ENCODE measurements at regions not wholly inside any gene's neighbourhood (a gene's known extent, or its start where the extent isn't known, plus 50 kb on each side); places are given as distances from the start of the nearest gene placed in this dataset.

DNA sequence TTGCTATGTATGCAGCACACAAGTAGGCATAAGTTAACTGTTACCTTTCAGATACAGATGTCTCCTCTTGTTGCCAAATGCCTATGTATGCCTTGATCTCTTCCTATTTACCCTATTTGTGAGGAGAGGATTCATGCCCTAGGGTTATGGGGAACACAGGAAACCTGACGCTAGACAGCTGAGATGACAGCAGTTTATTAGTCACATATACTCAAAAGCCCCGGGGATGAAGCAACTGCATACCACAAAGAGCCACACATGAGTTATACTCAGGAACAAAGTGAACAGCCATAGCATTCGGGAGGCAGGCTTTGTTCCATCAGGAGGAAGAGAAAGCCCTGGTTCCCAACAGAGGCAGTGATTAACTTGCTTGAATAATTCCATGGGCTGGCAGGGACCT is 1011.7 kb upstream of the PCDH7 start:
- TF ChIP-seq, protein P1, sequence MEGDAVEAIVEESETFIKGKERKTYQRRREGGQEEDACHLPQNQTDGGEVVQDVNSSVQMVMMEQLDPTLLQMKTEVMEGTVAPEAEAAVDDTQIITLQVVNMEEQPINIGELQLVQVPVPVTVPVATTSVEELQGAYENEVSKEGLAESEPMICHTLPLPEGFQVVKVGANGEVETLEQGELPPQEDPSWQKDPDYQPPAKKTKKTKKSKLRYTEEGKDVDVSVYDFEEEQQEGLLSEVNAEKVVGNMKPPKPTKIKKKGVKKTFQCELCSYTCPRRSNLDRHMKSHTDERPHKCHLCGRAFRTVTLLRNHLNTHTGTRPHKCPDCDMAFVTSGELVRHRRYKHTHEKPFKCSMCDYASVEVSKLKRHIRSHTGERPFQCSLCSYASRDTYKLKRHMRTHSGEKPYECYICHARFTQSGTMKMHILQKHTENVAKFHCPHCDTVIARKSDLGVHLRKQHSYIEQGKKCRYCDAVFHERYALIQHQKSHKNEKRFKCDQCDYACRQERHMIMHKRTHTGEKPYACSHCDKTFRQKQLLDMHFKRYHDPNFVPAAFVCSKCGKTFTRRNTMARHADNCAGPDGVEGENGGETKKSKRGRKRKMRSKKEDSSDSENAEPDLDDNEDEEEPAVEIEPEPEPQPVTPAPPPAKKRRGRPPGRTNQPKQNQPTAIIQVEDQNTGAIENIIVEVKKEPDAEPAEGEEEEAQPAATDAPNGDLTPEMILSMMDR (IDR thresholded peaks at IDR 0.05; ENCODE audit: low read depth, low read length): no peak
- no peaks in the 10 kb centered on the region for H3K36me3 ChIP-seq

DNA sequence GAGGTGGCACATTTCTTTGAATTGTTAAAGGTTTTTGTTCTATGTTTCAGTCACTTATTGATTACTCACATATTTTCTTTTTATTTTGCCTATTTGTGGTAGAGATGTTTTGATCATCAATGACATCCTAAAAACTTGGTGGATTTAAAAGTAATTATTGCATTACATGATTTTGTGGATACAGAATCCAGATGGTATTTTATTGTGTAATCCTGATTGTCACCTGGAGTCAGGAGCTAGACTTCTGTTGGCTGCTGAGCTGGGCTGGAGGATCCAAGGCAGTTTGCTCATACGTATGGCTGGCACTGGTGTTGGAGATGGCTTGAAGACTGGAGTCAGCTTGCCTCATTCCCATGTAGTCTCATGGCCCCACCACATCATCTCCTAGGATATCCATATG is 1009.6 kb upstream of the PCDH7 start:
- Histone ChIP-seq H3K4me3 (ENCODE audit: low read depth, low read length) (no peak overlapping the region), H3K4me1 (no peaks in the 10 kb centered on the region), H3K36me3 (no peaks in the 10 kb centered on the region), H3K27me3 (no peaks in the 10 kb centered on the region), H3K9me3 (no peaks in the 10 kb centered on the region)
- DNase-seq: no peak
- TF ChIP-seq, protein P1 (IDR thresholded peaks at IDR 0.05; ENCODE audit: low read depth, low read length): no peak

More for the DNA sequence above, 1011.7 kb upstream of the PCDH7 start:
- Histone ChIP-seq H3K4me1 (no peaks in the 10 kb centered on the region), H3K27me3 (no peaks in the 10 kb centered on the region), H3K4me3 (ENCODE audit: low read depth, low read length) (no peak overlapping the region), H3K9me3 (no peaks in the 10 kb centered on the region)
- no peak for DNase-seq

DNA sequence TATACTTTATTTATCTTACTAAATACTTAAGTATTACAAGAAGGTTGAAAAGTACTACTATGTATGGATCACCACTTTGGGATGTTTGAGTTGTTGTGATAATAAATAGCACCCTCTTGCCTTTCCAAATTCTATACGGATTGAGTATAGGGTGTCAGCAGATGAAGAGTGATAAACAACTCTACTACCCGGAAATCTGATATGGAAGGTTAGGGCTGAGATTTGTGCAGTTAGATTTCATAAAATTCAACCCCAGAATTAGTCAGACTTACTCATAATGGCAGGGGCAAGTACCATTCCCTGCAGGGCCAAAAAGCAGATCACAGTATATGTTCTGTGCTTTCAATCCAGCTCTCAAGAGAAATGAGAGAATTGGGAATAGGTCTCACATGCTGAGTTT is 1008.9 kb upstream of the PCDH7 start:
- TF ChIP-seq, protein P1 (IDR thresholded peaks at IDR 0.05; ENCODE audit: low read depth, low read length): no peak
- H3K4me3 ChIP-seq (ENCODE audit: low read depth, low read length): no peak overlapping the region
- H3K4me1 ChIP-seq: no peaks in the 10 kb centered on the region
- H3K9me3 ChIP-seq: no peaks in the 10 kb centered on the region
- no peaks in the 10 kb centered on the region for H3K27me3 ChIP-seq
- no peak for DNase-seq
- H3K36me3 ChIP-seq: no peaks in the 10 kb centered on the region

DNA sequence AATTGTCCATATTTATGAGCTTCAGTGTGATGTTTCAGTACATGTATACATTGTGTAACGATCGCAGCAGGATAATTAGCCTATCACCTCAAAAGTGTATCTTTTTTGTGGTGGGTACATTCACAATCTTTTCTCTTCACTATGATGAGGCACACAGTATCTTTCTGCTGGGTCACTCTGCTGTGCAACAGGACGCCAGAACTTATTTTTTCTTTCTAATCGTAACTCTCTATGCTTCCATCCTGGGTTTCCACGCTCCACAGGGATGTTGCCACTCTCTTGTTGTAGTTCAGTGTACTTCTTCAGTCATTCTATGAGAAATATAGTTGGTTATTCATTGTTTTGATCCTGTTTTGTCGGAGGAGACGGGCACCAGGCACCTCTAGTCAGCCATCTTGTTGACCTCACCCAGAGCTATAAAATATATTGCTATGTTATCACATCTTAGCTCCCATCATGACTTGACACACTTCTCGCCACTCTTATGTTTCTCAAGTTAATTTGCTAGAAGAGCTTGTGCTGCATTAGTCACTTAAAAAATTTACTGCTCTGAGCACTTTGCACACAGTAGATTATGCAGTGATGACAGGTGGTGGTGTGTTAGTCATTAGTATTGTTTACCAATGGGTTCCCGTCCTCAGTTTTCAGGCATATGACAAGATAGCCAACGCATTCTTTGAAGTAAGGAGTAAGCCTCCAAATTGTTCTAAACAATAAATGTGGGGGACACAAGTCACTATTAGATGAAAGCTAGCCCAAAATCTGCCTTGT is 1002.7 kb upstream of the PCDH7 start:
- Histone ChIP-seq H3K4me1 (no peaks in the 10 kb centered on the region), H3K27me3 (no peaks in the 10 kb centered on the region), H3K4me3 (ENCODE audit: low read depth, low read length) (no peak overlapping the region), H3K36me3 (no peaks in the 10 kb centered on the region), H3K9me3 (no peaks in the 10 kb centered on the region)
- DNase-seq: no peak
- TF ChIP-seq, protein P1 (IDR thresholded peaks at IDR 0.05; ENCODE audit: low read depth, low read length): no peak

DNA sequence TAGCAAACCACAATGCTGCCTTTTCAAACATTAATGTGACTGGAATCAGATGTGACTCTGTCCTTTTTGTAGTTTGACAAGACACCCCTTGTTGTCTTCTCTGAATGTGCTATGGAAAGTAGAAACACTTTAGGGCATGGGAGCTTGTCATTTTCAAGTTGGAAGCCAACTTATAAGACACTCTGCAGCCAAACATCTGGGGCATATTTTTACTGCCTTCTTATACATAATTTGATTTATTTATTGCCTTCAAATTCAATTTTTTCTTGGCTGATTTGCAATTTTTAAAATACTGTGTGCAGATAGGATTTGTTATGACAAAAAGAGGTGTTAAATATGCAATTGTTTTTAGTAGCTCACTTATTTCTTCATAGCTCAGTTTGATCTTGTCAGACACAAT is 1002.0 kb upstream of the PCDH7 start:
- no peaks in the 10 kb centered on the region for H3K36me3 ChIP-seq
- H3K27me3 ChIP-seq: no peaks in the 10 kb centered on the region
- no peaks in the 10 kb centered on the region for H3K4me1 ChIP-seq
- H3K4me3 ChIP-seq (ENCODE audit: low read depth, low read length): no peak overlapping the region
- TF ChIP-seq, protein P1 (IDR thresholded peaks at IDR 0.05; ENCODE audit: low read depth, low read length): no peak
- no peak for DNase-seq
- no peaks in the 10 kb centered on the region for H3K9me3 ChIP-seq

DNA sequence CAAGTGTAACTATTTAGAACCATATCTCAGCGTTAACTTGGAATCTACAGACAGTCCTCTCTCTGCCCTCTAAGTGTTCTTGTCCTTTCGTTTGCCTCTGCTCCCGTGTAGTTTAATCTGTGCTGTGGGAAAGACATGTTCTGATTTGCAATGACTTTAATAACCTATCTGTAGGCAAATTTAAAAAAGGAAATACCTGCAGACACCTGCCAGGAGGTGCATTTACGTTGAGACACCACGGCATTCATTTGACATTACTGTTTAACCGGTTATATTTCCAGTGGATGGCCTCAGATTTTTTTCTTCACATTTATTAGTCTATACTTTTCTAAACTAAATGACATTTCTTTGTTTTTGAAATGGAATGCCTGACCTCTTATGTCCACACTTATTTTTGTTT is 997.9 kb upstream of the PCDH7 start:
- no peak for DNase-seq
- TF ChIP-seq, protein P1 (IDR thresholded peaks at IDR 0.05; ENCODE audit: low read depth, low read length): no peak
- no peaks in the 10 kb centered on the region for H3K9me3 ChIP-seq

More for the DNA sequence above, 997.9 kb upstream of the PCDH7 start:
- no peaks in the 10 kb centered on the region for H3K4me1 ChIP-seq
- no peak overlapping the region for H3K4me3 ChIP-seq (ENCODE audit: low read depth, low read length)
- H3K27me3 ChIP-seq: no peaks in the 10 kb centered on the region
- no peaks in the 10 kb centered on the region for H3K36me3 ChIP-seq
